DMS79 (cell line): ENCODE measurements at regions not wholly inside any gene's neighbourhood (a gene's known extent, or its start where the extent isn't known, plus 50 kb on each side); places are given as distances from the start of the nearest gene placed in this dataset.
"Not testable (repeated sequence)": the region's sequence is repeated elsewhere in the genome, so short reads cannot be mapped to it uniquely, and the experiment has no call there.

ENCODE experiments used
- DNase-seq: peaks from one replicate; lab custom pipeline; 2025; lab: John Stamatoyannopoulos, UW

DNA sequence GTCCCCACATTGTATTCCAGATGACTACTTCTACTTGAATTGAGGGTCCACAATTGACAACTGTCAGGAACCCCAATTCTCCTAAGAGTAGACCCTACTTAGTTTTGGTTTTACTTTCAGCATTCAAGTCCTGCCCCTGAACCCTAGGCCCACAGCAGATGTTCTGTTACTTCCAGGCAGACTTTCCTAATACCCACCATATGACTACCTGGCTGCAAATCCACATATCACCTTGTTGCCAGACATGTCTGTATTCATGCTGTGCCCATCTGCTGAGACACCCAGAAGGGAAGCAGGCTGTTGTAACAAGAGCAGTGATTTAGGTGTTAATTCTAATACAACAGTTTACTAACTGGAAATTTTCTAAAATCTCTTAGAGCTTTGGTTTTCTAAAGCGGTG lies 235.1 kb upstream of the CCDC54 start:
- DNase-seq = no peak

DNA sequence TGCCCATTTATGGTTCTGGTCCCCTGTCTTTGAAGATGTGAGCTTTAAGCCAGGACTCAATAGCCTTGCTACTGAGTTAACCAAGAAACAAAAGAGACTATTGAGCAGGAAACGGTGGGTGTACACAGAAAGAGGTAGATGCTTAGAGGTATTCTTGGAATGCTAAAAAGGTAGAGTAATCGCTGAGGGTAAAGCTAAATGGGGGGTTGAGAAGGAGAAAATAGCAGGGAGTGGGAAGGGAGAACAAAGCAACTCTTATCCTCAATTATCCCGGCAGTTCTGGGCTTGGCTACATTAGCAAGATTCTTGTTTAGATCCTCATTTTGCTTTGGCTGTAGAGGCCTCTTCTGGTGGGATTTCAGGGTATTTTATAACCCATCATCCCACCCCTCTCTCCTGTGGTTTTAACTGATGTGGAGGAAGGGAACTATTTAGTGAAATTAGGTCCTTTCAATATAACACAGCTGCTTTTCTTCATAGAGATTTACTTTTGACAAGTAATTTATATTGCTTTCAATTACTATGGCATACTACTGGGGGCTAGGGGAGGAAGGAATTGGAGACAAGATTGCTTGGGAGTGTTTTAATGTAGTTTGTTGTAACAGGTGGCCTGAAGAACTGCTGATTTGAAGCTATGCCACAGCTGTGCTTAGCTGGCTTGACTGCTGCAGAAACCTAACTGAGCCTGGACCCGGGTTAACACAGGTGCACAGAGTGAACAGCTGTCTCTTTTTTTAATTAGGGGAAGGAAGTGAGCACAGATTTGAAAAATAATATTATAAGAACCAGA lies 234.3 kb upstream of the CCDC54 start:
- no peak for DNase-seq

DNA sequence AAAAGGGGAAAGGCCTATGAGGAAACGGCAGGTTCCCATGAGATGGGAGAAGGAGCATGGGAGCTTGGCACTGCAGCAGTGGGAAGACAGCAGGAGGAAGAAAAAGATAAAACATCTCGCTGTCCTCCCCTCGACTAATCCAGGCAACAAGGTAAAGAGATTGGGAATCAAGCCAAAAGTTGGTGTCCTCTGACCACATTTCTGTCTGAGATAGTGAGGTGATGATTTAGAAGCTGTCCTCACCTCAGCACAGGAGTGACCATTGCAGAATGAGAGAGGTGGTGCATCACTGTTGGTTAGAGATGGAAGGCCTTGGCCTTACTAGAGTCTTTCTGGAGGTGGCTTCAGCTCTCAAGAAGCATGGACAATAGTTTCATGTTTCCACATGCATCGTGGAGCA lies 226.6 kb upstream of the CCDC54 start:
- no peak for DNase-seq

GRCh38 chr3:107153981-107154380 lies 223.3 kb upstream of the CCDC54 start:
- no peak for DNase-seq

- DNase-seq = no peak
These were observed 204.8 kb upstream of the CCDC54 start for GRCh38 chr3:107172411-107172810.

GRCh38 chr3:107184375-107184774 lies 192.9 kb upstream of the CCDC54 start:
- no peak for DNase-seq

GRCh38 chr3:107188262-107188661 lies 189.0 kb upstream of the CCDC54 start:
- no peak for DNase-seq

- DNase-seq = no peak
These were observed 188.0 kb upstream of the CCDC54 start for GRCh38 chr3:107189158-107189791.

DNA sequence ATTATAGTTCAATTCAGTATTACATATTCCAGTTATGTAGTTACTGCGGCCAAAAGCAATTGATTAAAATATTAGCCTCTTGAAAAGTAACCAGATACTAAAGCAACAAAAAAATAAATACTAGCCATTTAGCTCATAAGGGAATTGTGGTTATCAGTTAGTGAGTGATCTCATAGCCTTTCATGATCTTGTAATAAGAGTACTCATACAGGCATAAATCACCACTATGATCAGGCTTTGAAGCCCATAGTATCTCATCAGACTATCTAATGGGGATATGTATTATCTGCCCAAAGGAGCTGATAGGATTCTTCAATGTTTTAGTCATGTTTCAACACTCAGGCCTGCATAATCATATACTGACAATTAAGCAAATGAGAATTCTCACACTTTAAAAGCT lies 184.1 kb upstream of the CCDC54 start:
- no peak for DNase-seq

- no peak for DNase-seq
These were observed 178.6 kb upstream of the CCDC54 start for GRCh38 chr3:107198581-107199181.

DNA sequence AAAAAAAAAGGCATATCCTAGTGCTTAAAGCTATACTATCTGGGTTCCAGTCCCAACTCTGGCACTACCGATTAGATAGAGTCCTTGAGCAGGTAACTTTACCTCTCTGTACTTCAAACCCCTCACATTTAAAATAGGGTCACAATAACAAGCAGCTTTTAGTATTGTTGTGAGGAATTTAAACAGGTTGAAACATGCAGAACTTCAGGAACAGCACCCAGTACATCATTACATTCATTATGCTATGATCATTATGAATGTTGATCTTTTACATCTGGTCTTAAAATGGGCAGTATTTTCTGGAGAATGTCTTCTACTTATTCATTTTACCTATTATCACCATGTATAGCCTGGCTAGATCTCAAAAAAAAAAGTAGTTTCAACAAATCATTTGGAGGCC lies 176.1 kb upstream of the CCDC54 start:
- DNase-seq = no peak

- DNase-seq = not testable (repeated sequence)
These were observed 174.4 kb upstream of the CCDC54 start for GRCh38 chr3:107202885-107203284.

- DNase-seq = no peak
These were observed 173.1 kb upstream of the CCDC54 start for GRCh38 chr3:107204121-107204520.

DNA sequence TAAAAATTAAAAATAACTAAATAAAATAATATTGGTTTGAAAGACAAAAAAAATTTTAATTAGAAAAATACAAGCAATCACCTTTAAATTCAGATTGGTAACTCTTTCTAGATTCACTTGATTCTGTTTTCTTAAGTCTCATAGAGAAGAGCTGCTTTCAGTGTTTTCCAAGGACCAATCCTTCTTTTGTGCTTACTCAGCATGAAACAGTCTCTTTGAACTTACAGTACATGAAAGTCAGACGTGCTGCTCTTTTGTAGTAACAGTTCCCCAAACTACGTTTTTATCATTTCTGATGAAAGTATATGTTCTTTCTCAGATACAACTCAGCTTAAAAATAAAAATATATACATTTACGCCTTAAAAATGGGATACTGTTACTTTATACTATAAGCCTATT lies 171.9 kb upstream of the CCDC54 start:
- no peak for DNase-seq

DNA sequence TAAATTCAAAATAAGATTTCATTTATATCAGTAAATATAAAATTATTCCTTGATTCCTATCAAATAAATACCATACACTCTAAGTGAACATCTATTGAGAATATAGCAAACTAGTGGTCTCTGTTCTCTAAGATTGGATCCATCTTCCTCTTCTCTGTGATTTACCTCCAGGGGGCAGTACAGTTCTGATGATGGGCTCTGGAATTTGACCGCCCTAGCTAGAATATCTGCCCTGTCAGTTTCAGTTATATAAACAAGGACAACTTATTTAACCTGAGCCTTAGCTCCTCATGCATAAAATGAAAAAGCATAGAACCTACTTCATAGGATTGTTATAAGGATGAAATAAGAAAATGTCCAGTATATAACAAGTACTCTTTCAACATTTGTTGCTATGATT lies 171.1 kb upstream of the CCDC54 start:
- DNase-seq = no peak

GRCh38 chr3:107206945-107207344 lies 170.3 kb upstream of the CCDC54 start:
- no peak for DNase-seq

- DNase-seq = no peak
These were observed 169.1 kb upstream of the CCDC54 start for GRCh38 chr3:107208100-107208499.

GRCh38 chr3:107208796-107209195 lies 168.4 kb upstream of the CCDC54 start:
- no peak for DNase-seq

DNA sequence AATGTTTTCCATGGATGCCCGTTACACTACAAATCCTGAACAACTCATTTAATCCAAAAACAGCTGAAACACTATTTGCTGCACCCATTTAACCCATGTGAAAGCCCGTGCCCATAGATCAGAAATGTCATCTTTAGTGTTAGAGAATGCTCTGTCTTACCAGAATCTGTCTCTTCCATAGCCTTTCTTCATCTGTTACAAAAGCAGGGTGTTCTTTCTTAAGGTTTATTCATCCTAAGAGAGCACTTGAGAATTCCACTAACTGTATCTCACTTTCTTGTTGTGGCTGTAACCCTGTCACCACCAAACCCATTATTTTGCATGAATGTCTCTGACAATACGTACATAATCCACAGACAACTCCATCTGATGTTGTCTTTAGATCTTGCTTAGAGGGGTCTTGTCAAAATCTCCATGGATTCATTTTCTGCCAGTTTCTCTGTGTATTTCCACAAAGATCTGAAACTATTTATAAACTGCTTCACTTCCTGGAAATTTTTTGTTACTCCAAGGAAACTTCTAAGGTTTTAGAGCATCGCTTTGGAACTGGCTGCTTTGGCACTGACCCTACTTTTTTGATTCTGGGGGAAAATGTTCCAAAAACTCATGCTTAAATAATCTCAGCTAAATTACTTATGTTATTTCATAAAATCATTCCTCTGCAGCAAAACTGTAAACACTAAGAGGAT lies 167.8 kb upstream of the CCDC54 start:
- no peak for DNase-seq

- no peak for DNase-seq
These were observed 165.6 kb upstream of the CCDC54 start for GRCh38 chr3:107211608-107212007.

DNA sequence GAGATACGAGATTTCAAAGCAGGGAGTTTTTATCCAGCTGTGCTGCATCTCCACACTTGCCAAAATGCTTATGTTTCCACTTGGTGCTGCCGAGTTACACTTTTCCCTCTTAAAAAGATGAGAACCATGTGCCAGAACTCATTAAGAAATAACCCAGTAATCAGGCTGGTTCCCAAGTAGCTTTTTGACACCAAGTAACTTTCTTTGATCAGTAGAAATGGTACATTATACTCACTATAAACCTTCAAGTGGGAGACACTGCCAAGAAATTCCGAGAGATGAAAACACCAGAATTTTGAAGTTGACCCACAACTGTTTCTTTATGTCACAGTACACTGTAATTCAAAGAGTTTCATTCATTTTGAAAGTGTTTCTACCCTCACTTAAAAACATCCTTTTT lies 164.6 kb upstream of the CCDC54 start:
- DNase-seq = no peak

DNA sequence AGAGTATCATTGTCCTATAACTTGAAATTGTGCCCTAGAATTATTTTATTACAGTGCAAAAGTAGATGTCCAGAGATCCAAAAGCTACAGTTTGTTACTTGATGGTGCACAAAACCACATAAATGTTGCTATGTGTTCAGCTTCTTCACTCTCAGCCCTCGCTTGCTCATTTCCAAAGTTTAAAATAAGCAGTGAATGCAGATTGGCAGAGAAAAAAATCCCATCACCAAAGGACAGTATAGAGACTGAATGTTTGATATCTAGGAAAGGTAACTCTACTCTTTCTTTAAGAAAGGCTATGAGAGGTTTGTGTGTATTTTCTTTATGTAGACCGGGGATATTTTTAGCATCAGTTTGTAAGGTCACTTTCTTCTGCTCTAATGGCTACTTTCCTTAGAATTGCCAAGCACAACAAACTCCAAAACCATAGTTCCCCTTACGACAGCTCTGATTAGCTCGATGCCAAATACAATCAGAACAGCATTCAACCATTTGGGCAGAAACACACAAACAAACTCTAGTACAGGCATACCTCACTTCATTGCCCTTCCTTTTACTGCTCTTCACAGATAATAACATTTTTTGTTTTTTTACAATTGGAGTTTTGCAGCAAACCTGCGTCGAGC lies 164.1 kb upstream of the CCDC54 start:
- no peak for DNase-seq
